Endothelial cell of umbilical vein (primary cell): ENCODE measurements at regions not wholly inside any gene's neighbourhood (a gene's known extent, or its start where the extent isn't known, plus 50 kb on each side); places are given as distances from the start of the nearest gene placed in this dataset.

ENCODE experiments used
- BruUV-seq: library from RNA; stranded (reverse); fragments of 400-500 nt; replicated peaks from 2 replicates; lab custom pipeline; 2021; lab: Mats Ljungman, UMichigan
- CTCF ChIA-PET: fragments of 300-600, 350-600 bp; sonication (Branson Sonifier 250); formaldehyde crosslinking; loops from one replicate; lab custom pipeline; 2021; ENCODE audit warnings: antibody characterized with exemption, inconsistent platforms; lab: Charles Lee
- POLR2A ChIA-PET: fragments of 300-600, 350-600 bp; sonication (Branson Sonifier 250); formaldehyde crosslinking; loops from one replicate; lab custom pipeline; 2021; ENCODE audit warnings: antibody characterized with exemption, inconsistent platforms; lab: Charles Lee
- DNase-seq: peaks from one replicate; pipeline ENCODE4 v3.0.0-alpha.2; 2011; ENCODE audit warnings: low read depth, low spot score
- FAIRE-seq: peaks from 2 replicates; lab custom pipeline; 2011; peaks lifted over from hg19 to GRCh38; lab: Jason Lieb, UNC
- H2AFZ ChIP-seq: 2 replicates; pipeline ENCODE4 v1.6.0; 2012; ENCODE audit warnings: low read depth, low read length, control low read depth, inconsistent platforms
- H3K27ac ChIP-seq: 2 replicates; pipeline ENCODE4 v1.5.1; 2011; ENCODE audit warnings: low read depth, mild to moderate bottlenecking, control low read depth, low read length, moderate library complexity; ENCODE audit not compliant: insufficient read depth
- H3K27me3 ChIP-seq, 2 experiments: 2 replicates each; pipeline versions ENCODE4 v1.6.0 to v1.6.1; 2011; ENCODE audit warnings: low read length in 2 of 2, mixed read lengths in 1 of 2; ENCODE audit not compliant: control insufficient read depth in 2 of 2, insufficient read depth in 2 of 2
- H3K36me3 ChIP-seq, 2 experiments: 2 replicates in 1 of 2; 3 replicates in 1 of 2; pipeline ENCODE4 v1.5.1; 2011; ENCODE audit warnings: low read length in 2 of 2, mild to moderate bottlenecking in 1 of 2, moderate library complexity in 1 of 2; ENCODE audit not compliant: control insufficient read depth in 2 of 2, insufficient read depth in 2 of 2; ENCODE audit errors: extremely low read depth in 1 of 2
- H3K4me1 ChIP-seq: 3 replicates; pipeline ENCODE4 v1.5.1; 2011; ENCODE audit warnings: mild to moderate bottlenecking, low read length; ENCODE audit not compliant: control insufficient read depth, insufficient read depth; ENCODE audit errors: extremely low read depth
- H3K4me2 ChIP-seq: 2 replicates; pipeline ENCODE4 v1.6.1; 2011; ENCODE audit warnings: low read length, control low read depth, mixed read lengths; ENCODE audit not compliant: insufficient read depth
- H3K4me3 ChIP-seq, 3 experiments: fragments of 200-600 bp in 1 of 3; sonication (generic), shearing (Covaris generic) in 1 of 3; replicated peaks in 1 of 3; 2 replicates each; pipeline ENCODE4 v1.5.1; 2011 to 2016; ENCODE audit warnings: control low read depth in 3 of 3, low read length in 3 of 3, mild to moderate bottlenecking in 2 of 3, inconsistent platforms in 1 of 3, low read depth in 1 of 3, moderate library complexity in 1 of 3; ENCODE audit not compliant: insufficient read depth in 1 of 3
- H3K79me2 ChIP-seq: 2 replicates; pipeline ENCODE4 v1.6.0; 2012; ENCODE audit warnings: low read length, inconsistent platforms; ENCODE audit not compliant: control insufficient read depth, insufficient read depth
- H3K9ac ChIP-seq: replicated peaks from 2 replicates; pipeline ENCODE3; 2011; ENCODE audit warnings: low read length, control low read depth; ENCODE audit not compliant: insufficient read depth; ENCODE audit errors: extremely low read depth
- H3K9me1 ChIP-seq: replicated peaks from 3 replicates; pipeline ENCODE4 v1.6.0; 2011; ENCODE audit warnings: mild to moderate bottlenecking, low read length; ENCODE audit not compliant: control insufficient read depth, insufficient read depth; ENCODE audit errors: extremely low read depth
- H3K9me3 ChIP-seq: replicated peaks from 2 replicates; pipeline ENCODE4 v1.5.1; 2012; ENCODE audit warnings: low read length, inconsistent platforms; ENCODE audit not compliant: control insufficient read depth, insufficient read depth
- H4K20me1 ChIP-seq: replicated peaks from 2 replicates; pipeline ENCODE3; 2011; ENCODE audit warnings: mild to moderate bottlenecking, low read length; ENCODE audit not compliant: control insufficient read depth, insufficient read depth; ENCODE audit errors: extremely low read depth
- CTCF ChIP-seq, 2 donors: IDR thresholded peaks; 1 replicate in 1 of 2; 2 replicates in 1 of 2; pipeline ENCODE4 v1.5.1; 2011; ENCODE audit warnings: low read length in 2 of 2, mild to moderate bottlenecking in 2 of 2, moderate library complexity in 2 of 2, control low read depth in 1 of 2, inconsistent platforms in 1 of 2, low read depth in 1 of 2; ENCODE audit not compliant: insufficient read depth in 1 of 2; ENCODE audit errors: extremely low read depth in 1 of 2
- EZH2 ChIP-seq: IDR thresholded peaks from 2 replicates; pipeline ENCODE4 v1.6.1; 2012; ENCODE audit warnings: borderline replicate concordance, low read depth, mild to moderate bottlenecking, moderate library complexity, low read length, inconsistent platforms; ENCODE audit not compliant: severe bottlenecking
- FOS ChIP-seq: IDR thresholded peaks from 2 replicates; pipeline ENCODE4 v1.6.1; 2011; ENCODE audit warnings: mild to moderate bottlenecking, low read length, moderate library complexity, borderline replicate concordance; ENCODE audit not compliant: insufficient read depth
- GATA2 ChIP-seq: IDR thresholded peaks from 2 replicates; pipeline ENCODE4 v1.7.0; 2011; ENCODE audit warnings: low read depth, mild to moderate bottlenecking, moderate library complexity, mixed read lengths, low read length; ENCODE audit not compliant: insufficient read length, insufficient read depth
- JUN ChIP-seq: IDR thresholded peaks from 2 replicates; pipeline ENCODE4 v1.6.1; 2011; ENCODE audit warnings: borderline replicate concordance, low read depth; ENCODE audit not compliant: insufficient read length, insufficient read depth
- MAX ChIP-seq: IDR thresholded peaks from 2 replicates; pipeline ENCODE4 v1.6.1; 2011; ENCODE audit not compliant: insufficient read depth, insufficient read length
- MYC ChIP-seq: IDR thresholded peaks from one replicate; pipeline ENCODE4 v1.6.1; 2011; ENCODE audit warnings: mild to moderate bottlenecking, low read depth, low read length
- POLR2A ChIP-seq: IDR thresholded peaks from 2 replicates; pipeline ENCODE4 v1.6.1; 2012; ENCODE audit warnings: low read depth, mild to moderate bottlenecking, control low read depth, low read length
- POLR2AphosphoS5 ChIP-seq: IDR thresholded peaks from 2 replicates; pipeline ENCODE4 v1.6.1; 2012; ENCODE audit warnings: low read depth, mild to moderate bottlenecking, control low read depth, low read length, moderate library complexity; ENCODE audit not compliant: insufficient read depth
- dilution Hi-C: fragments of 300-500 bp; cut with MboI; formaldehyde crosslinking; loops from one replicate; pipeline ENCODE4 v1.15.0; 2019; ENCODE audit warnings: low sequenced_read_pairs; ENCODE audit not compliant: extremely low pct_ligation_motif_present
- intact Hi-C: fragments of 100-400 bp; cut with micrococcal nuclease; formaldehyde crosslinking; loops from one replicate; pipeline ENCODE4 v1.10.0; 2022

- DNase-seq (no peak), FAIRE-seq (no peak)
- Histone ChIP-seq H3K4me3 (no peak overlapping the region), H3K36me3 (no peaks in the 10 kb centered on the region), H4K20me1 (no peaks in the 10 kb centered on the region), H3K4me1 (no peaks in the 10 kb centered on the region), H3K79me2 (no peaks in the 10 kb centered on the region), H3K4me2 (no peak overlapping the region), H3K9ac (no peak overlapping the region), H3K27me3 (peaks cover 0 to 9% of the 10 kb centered on the region in 2 experiments), H2AFZ (no peak overlapping the region), H3K9me1 (no peaks in the 10 kb centered on the region), H3K9me3 (no peaks in the 10 kb centered on the region), H3K27ac (no peak overlapping the region)
- dilution Hi-C loops = no loop called here
- ChIA-PET CTCF (no interaction called here), POLR2A (no interaction called here)
- intact Hi-C loops = no loop called here
- BruUV-seq = no TSS peak
- TF ChIP-seq EZH2 = no peak
- no peak for TF ChIP-seq GATA2
- no peak for TF ChIP-seq MYC
- no peak for TF ChIP-seq MAX
- no peak for TF ChIP-seq FOS
- no peak for TF ChIP-seq JUN
- no peak for TF ChIP-seq CTCF (IDR thresholded peaks at IDR 0.05; ENCODE audit: extremely low read depth in 1 of 2, insufficient read depth in 1 of 2, low read depth in 1 of 2, low read length in 2 of 2)
- no peak for TF ChIP-seq POLR2A
- TF ChIP-seq POLR2AphosphoS5 = no peak
Observed at GRCh38 chr6:3654436-3654835, 97.1 kb downstream of the PXDC1 start.
